MM.1S (cell line): ENCODE measurements at regions not wholly inside any gene's neighbourhood (a gene's known extent, or its start where the extent isn't known, plus 50 kb on each side); places are given as distances from the start of the nearest gene placed in this dataset.

Source experiments
- DNase-seq: peaks from one replicate; pipeline ENCODE4 v3.0.0-alpha.2; 2015
- H2AFZ ChIP-seq: fragments of 300-600 bp; sonication (generic); 2 replicates; pipeline ENCODE4 v1.6.0; 2016; ENCODE audit warnings: antibody characterized with exemption, low read length
- H3F3A ChIP-seq: fragments of 300-600 bp; sonication (generic); 2 replicates; pipeline ENCODE4 v1.6.1; 2016; ENCODE audit warnings: mild to moderate bottlenecking, antibody characterized with exemption, low read length, moderate library complexity, mixed read lengths; ENCODE audit not compliant: insufficient read depth
- H3K27ac ChIP-seq: fragments of 300-600 bp; sonication (generic); 2 replicates; pipeline ENCODE4 v1.5.1; 2016; ENCODE audit warnings: mild to moderate bottlenecking, low read length
- H3K27me3 ChIP-seq: fragments of 300-600 bp; sonication (generic); replicated peaks from 2 replicates; pipeline ENCODE4 v1.6.0; 2016; ENCODE audit warnings: low read length; ENCODE audit not compliant: insufficient read depth
- H3K36me3 ChIP-seq: fragments of 300-600 bp; sonication (generic); replicated peaks from 2 replicates; pipeline ENCODE4 v1.6.1; 2016; ENCODE audit warnings: mild to moderate bottlenecking, low read length, mixed read lengths; ENCODE audit not compliant: insufficient read depth
- H3K4me1 ChIP-seq: fragments of 300-600 bp; sonication (generic); 2 replicates; pipeline ENCODE4 v1.6.1; 2016; ENCODE audit warnings: low read length, mixed read lengths
- H3K4me2 ChIP-seq: fragments of 300-600 bp; sonication (generic); 2 replicates; pipeline ENCODE4 v1.6.0; 2016; ENCODE audit warnings: low read depth, low read length
- H3K4me3 ChIP-seq: fragments of 300-600 bp; sonication (generic); 2 replicates; pipeline ENCODE4 v1.5.1; 2016; ENCODE audit warnings: low read length, mixed read lengths
- H3K79me2 ChIP-seq: fragments of 300-600 bp; sonication (generic); 2 replicates; pipeline ENCODE4 v1.6.1; 2016; ENCODE audit warnings: mixed run types, low read length, mixed read lengths
- H3K9ac ChIP-seq: fragments of 300-600 bp; sonication (generic); 2 replicates; pipeline ENCODE4 v1.6.1; 2016; ENCODE audit warnings: low read length, mixed read lengths
- H3K9me2 ChIP-seq: fragments of 300-600 bp; sonication (generic); replicated peaks from 2 replicates; pipeline ENCODE4 v1.6.1; 2016; ENCODE audit warnings: mild to moderate bottlenecking, low read length, mixed read lengths; ENCODE audit not compliant: insufficient read depth
- H3K9me3 ChIP-seq: fragments of 300-600 bp; sonication (generic); replicated peaks from 2 replicates; pipeline ENCODE4 v1.6.1; 2016; ENCODE audit warnings: mild to moderate bottlenecking, low read length, mixed read lengths; ENCODE audit not compliant: insufficient read depth
- H4K20me1 ChIP-seq: fragments of 300-600 bp; sonication (generic); 2 replicates; pipeline ENCODE4 v1.6.1; 2016; ENCODE audit warnings: mild to moderate bottlenecking, low read length, moderate library complexity, mixed read lengths; ENCODE audit not compliant: insufficient read depth
- EZH2 ChIP-seq: fragments of 300-600 bp; sonication (generic); optimal IDR thresholded peaks from 2 replicates; pipeline ENCODE3; 2017; ENCODE audit warnings: low read depth, mild to moderate bottlenecking, antibody characterized with exemption, low read length, mixed read lengths
- EZH2phosphoT487 ChIP-seq: fragments of 300-600 bp; sonication (generic); IDR thresholded peaks from 2 replicates; pipeline ENCODE4 v1.6.1; 2018; ENCODE audit warnings: antibody characterized with exemption, low read length
- TF ChIP-seq, protein P1 (sequence below): fragments of 300-600 bp; sonication (generic); IDR thresholded peaks from 2 replicates; pipeline ENCODE4 v1.5.1; 2016; ENCODE audit warnings: antibody characterized with exemption, low read length, mixed read lengths

GRCh38 chr5:56357426-56357825 lies 124.3 kb upstream of the ANKRD55 start:
- H3K27me3 ChIP-seq: no peaks in the 10 kb centered on the region
- H3K9me2 ChIP-seq: no peaks in the 10 kb centered on the region
- no peak overlapping the region for H3K9ac ChIP-seq
- H3K4me2 ChIP-seq: no peak overlapping the region
- H3K79me2 ChIP-seq: no peaks in the 10 kb centered on the region
- H3K4me3 ChIP-seq: no peak overlapping the region
- no peak overlapping the region for H2AFZ ChIP-seq
- TF ChIP-seq EZH2 (no peak), EZH2phosphoT487 (no peak)
- TF ChIP-seq, protein P1, sequence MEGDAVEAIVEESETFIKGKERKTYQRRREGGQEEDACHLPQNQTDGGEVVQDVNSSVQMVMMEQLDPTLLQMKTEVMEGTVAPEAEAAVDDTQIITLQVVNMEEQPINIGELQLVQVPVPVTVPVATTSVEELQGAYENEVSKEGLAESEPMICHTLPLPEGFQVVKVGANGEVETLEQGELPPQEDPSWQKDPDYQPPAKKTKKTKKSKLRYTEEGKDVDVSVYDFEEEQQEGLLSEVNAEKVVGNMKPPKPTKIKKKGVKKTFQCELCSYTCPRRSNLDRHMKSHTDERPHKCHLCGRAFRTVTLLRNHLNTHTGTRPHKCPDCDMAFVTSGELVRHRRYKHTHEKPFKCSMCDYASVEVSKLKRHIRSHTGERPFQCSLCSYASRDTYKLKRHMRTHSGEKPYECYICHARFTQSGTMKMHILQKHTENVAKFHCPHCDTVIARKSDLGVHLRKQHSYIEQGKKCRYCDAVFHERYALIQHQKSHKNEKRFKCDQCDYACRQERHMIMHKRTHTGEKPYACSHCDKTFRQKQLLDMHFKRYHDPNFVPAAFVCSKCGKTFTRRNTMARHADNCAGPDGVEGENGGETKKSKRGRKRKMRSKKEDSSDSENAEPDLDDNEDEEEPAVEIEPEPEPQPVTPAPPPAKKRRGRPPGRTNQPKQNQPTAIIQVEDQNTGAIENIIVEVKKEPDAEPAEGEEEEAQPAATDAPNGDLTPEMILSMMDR: no peak
- H4K20me1 ChIP-seq: no peaks in the 10 kb centered on the region
- no peak for DNase-seq
- H3K27ac ChIP-seq: no peak overlapping the region
- no peaks in the 10 kb centered on the region for H3K36me3 ChIP-seq
- H3K4me1 ChIP-seq: 0 out of 2 replicates have a peak, but pooled peaks cover 3% of the 10 kb centered on the region
- H3F3A ChIP-seq: no peaks in the 10 kb centered on the region
- no peaks in the 10 kb centered on the region for H3K9me3 ChIP-seq

DNA sequence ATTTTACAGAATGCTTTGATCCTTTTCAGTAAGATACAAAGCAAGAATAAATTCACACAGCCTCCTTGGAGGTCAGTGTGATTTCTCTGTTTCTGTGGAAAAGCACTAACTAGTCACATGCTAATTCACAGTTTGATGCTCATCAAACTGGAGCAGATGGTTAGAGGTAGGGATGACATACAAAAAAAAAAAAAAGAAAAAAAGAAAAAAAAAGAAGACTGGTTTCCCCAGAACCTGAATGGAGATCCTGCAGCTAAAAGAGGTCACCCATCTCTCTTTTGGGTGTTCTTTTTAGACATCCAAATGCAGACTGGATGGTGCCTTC lies 123.7 kb upstream of the ANKRD55 start:
- TF ChIP-seq EZH2phosphoT487 (no peak), EZH2 (no peak)
- TF ChIP-seq, protein P1: no peak
- no peaks in the 10 kb centered on the region for H3K9me2 ChIP-seq
- H3K4me2 ChIP-seq: no peak overlapping the region
- no peak overlapping the region for H3K27ac ChIP-seq
- no peak overlapping the region for H2AFZ ChIP-seq
- 0 out of 2 replicates have a peak, but pooled peaks cover 3% of the 10 kb centered on the region for H3K4me1 ChIP-seq
- H3K9me3 ChIP-seq: no peaks in the 10 kb centered on the region
- no peaks in the 10 kb centered on the region for H3K27me3 ChIP-seq
- H4K20me1 ChIP-seq: no peaks in the 10 kb centered on the region
- H3K79me2 ChIP-seq: no peaks in the 10 kb centered on the region
- no peak overlapping the region for H3K4me3 ChIP-seq
- no peaks in the 10 kb centered on the region for H3F3A ChIP-seq
- H3K9ac ChIP-seq: no peak overlapping the region
- no peak for DNase-seq
- H3K36me3 ChIP-seq: no peaks in the 10 kb centered on the region

GRCh38 chr5:56356121-56356835 lies 123.1 kb upstream of the ANKRD55 start:
- H3K9me2 ChIP-seq: no peaks in the 10 kb centered on the region
- no peak overlapping the region for H2AFZ ChIP-seq
- no peak overlapping the region for H3K4me2 ChIP-seq
- H3K9ac ChIP-seq: no peak overlapping the region
- H3K4me1 ChIP-seq: 0 out of 2 replicates have a peak, but pooled peaks cover 3% of the 10 kb centered on the region
- H3K4me3 ChIP-seq: no peak overlapping the region
- no peaks in the 10 kb centered on the region for H3F3A ChIP-seq
- H4K20me1 ChIP-seq: no peaks in the 10 kb centered on the region
- no peak overlapping the region for H3K27ac ChIP-seq
- TF ChIP-seq, protein P1: no peak
- TF ChIP-seq EZH2 (no peak), EZH2phosphoT487 (no peak)
- H3K36me3 ChIP-seq: no peaks in the 10 kb centered on the region
- H3K79me2 ChIP-seq: no peaks in the 10 kb centered on the region
- no peaks in the 10 kb centered on the region for H3K27me3 ChIP-seq
- H3K9me3 ChIP-seq: no peaks in the 10 kb centered on the region
- no peak for DNase-seq
